ENCODE measurements at regions not wholly inside any gene's neighbourhood (a gene's known extent, or its start where the extent isn't known, plus 50 kb on each side); places are given as distances from the start of the nearest gene placed in this dataset.
"Not testable (repeated sequence)": the region's sequence is repeated elsewhere in the genome, so short reads cannot be mapped to it uniquely, and the experiment has no call there.

GRCh38 chr10:83518779-83519178 is 620.5 kb upstream of the GHITM start:
- DNase-seq (ENCODE audit: low spot score), result no peak

GRCh38 chr10:83520386-83520785 is 618.9 kb upstream of the GHITM start:
- DNase-seq (ENCODE audit: low spot score), result not testable (repeated sequence)

DNA sequence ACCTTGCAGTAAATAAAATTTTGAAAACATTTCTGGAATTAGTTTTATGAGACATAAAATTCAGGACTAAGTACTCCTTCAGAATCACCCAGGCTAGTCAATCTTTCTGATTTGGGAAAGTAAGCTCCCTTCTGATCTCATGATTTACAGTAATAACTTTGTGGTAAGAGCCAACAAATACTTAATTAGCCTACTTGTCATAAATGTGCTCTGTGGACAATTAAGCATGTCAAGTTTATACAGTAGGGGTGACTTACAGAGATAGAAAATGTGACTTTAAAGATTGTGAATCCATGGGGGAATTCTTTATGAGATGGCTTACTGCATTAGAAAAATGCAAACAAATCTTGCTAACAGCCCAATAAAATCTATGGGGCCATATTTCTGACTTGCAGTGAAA is 616.9 kb upstream of the GHITM start:
- DNase-seq (ENCODE audit: low spot score), result no peak

DNA sequence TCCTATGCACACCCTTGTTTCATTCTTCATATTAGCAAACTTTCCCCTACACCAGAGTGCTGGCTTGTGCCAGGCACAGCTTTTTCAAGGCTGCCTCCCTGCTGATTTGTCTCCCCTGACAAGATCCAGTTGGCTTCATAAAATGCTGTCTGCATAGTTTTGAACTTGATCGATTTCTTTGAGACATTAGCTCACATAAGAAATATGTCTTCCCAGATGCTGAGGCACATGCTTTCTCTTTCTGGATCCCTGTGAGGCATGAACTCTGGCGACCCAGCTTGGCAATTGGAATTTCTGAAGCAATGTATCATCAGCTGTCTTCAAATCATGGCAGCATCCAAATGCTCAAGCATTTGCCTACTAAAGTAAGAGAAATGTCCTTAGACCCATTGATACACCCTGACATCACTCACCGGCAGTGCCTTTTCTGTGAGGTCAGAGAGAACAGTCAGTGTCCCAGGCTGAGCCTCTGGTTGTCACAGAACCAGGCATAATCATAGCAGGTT is 616.4 kb upstream of the GHITM start:
- DNase-seq (ENCODE audit: low spot score), result no peak

DNA sequence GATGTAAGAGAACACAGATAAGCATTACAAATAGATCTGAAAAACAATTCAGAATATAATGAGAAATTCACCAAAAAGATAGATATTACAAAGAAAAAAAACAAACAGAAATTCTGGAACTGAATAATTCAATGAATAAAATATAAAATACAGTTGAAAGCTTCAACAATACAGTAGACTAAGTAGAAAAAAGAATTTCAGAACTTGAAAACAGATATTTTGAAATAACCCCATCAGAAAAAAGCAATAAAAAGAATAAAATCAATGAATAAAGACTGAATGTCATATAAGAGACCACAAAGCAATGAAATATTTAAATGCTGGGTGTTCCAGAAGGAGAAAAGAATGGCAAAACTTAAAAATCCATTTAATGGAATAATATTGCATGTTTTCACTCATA is 611.4 kb upstream of the GHITM start:
- no peak for DNase-seq (ENCODE audit: low spot score)

GRCh38 chr10:83533290-83533689 is 606.0 kb upstream of the GHITM start:
- no peak for DNase-seq (ENCODE audit: low spot score)

GRCh38 chr10:83536426-83536825 is 602.9 kb upstream of the GHITM start:
- no peak for DNase-seq (ENCODE audit: low spot score)

DNA sequence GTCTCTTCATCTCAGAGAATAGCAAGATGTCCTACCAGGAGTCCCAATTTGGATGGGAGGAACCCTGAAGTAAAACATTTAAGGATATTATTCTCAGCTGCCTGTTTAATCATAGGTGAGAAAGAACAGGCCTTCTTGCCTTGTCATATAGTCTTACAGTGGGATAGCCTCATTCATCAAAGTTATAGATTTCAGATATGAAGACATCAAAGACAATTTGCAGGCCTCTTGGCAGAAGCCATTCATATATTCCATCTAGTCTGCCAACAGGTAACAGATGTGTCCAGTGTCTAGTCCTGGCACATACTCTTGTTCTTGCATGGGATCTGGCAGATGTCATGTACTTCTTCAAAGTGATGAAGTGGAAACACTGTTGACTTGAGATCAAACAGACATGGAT is 601.3 kb upstream of the GHITM start:
- no peak for DNase-seq (ENCODE audit: low spot score)

- no peak for DNase-seq (ENCODE audit: low spot score)
Measured at GRCh38 chr10:83539528-83540308, 599.6 kb upstream of the GHITM start.

DNA sequence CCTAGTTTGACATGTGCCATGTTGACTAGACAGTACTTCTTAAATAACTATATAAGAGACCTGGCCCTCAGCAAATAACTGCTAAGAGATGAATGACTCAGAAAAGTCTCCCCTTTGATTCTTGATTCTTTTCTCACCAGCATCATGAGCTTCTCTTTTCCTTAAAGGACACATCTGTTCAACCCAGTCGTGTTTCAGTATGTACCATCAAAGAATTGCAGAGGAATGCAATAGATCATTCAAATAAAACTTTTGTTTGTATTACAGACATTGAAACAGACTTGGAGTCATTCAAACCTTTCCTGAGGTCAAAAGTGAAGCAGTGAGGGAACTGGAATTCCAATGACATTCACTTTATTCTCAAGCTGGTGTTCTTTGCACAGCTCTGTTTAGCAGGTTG is 598.3 kb upstream of the GHITM start:
- no peak for DNase-seq (ENCODE audit: low spot score)

DNA sequence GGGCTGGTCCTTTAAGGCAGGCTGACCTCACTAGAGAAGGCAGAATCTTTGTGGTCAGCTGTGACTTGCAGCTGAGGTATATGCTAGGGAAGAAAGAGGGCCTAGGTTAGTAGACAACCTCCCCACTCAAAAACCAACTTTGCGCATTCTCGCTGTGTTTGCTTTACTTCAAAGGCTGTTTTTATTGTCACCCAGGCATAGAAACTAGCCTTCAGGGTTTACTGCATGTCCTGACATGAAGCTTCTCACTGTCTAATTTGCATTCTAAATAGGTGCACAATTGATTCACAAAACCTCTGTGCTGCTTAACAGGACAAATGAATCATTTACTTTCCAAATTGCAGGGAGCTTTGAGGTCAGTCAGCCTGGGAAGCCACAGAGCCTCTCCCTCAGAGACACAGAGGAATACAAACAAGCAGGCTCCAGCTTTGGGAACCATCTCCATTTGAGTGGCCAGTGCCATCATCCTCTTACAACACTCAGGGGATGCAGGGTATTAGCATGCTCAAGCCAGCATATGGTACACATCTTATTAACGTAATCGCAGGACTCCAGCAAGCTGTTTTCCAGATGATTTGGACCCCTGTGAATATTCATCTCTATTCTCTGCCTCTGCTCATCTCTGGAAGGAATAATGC is 596.4 kb upstream of the GHITM start:
- DNase-seq (ENCODE audit: low spot score), result no peak

DNA sequence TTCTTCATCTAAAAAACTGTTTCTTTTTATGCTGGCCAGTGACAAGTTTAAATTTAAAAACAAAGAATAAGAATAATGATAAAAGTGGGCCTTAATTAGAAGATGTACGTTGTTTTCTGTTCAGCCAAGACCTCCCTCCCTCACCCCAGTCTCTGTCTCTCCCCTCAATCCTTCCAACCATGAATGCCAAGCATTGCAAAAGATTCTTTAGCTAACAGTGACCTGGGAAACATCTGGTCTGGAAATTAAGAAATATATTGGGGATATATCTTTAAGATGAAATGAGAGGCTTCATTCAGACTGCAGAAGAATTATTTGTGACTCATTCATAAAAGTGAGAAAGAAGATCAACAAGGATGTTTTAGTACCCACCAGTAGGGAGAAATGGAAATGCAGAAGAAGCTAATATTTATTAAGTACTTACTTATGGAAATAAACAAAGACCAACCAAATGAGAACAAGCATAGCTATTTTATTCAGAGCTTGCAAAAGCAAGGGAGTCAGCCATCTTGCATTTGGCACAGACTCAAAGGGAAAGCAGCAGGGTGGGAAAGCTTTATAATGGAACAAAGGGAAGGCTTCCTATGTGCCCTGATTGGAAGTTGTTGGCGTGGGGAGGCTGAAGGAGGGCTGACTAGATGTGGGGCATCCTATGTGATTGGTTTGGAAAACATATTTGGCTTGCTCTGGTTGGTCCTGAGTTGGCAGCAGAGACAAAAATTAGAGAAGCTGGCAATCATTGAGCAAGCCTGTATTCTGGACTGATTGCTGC is 595.4 kb upstream of the GHITM start:
- DNase-seq (ENCODE audit: low spot score), result no peak

GRCh38 chr10:83545901-83546391 is 593.4 kb upstream of the GHITM start:
- no peak for DNase-seq (ENCODE audit: low spot score)

GRCh38 chr10:83551190-83551589 is 588.1 kb upstream of the GHITM start:
- not testable (repeated sequence) for DNase-seq (ENCODE audit: low spot score)

DNA sequence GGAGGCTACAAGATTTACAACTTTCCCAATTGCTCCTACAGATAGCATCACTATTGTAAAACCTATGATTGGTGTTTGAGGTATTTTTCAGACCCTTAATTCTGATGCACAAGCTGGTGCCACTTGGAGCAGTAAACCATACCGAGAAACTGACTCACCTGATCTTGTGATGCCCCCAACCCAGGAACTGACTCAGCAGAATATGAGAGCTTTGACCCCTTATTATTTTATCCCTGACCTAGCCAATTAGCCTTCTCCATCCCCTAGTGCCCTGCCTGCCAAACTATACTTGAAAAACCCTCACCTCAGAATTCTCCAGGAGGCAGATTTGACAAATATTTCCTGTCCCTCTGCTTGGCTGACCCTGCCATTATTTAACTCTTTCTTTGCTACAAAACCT is 585.9 kb upstream of the GHITM start:
- no peak for DNase-seq (ENCODE audit: low spot score)

DNA sequence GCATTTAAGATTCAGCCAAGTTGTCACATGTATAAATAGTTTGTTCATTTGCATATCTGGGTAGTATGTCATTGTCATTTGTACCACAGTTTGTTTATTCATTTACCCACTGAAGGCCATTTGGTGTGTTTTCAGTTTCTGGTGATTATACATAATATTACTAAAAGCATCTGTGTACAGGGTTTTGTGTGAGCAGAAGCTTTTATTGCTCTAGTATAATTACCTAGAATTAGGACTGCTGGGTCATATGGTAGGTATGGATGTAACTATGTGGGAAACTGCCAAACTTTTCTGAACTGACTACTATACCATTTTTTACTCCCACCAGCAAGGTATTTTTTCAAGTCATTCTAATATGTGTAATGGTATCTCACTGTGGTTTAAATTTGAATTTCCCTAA is 584.0 kb upstream of the GHITM start:
- DNase-seq (ENCODE audit: low spot score), result no peak

- no peak for DNase-seq (ENCODE audit: low spot score)
Measured at GRCh38 chr10:83562381-83562780, 576.9 kb upstream of the GHITM start.

- DNase-seq (ENCODE audit: low spot score), result no peak
Measured at GRCh38 chr10:83564889-83565588, 574.3 kb upstream of the GHITM start.

GRCh38 chr10:83572036-83572435 is 567.3 kb upstream of the GHITM start:
- no peak for DNase-seq (ENCODE audit: low spot score)

DNA sequence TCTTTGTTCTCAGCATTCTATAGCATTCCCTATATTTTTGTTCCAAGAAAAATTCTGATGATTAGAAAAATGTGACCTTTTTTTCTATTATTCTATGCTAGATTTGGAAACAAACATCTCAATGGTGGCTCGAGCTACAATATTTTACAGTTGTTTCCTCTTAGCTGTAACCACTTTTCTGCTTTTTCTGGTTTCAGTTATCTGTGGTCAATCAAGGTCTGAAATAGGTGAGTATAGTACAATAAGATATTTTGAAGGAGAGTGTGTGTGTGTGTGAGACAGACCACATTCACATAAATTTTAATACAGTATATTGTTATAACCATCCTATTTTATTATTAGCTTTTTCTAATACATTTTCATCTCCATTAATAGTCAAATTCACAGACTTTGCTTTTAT is 564.5 kb upstream of the GHITM start:
- DNase-seq (ENCODE audit: low spot score), result no peak

DNA sequence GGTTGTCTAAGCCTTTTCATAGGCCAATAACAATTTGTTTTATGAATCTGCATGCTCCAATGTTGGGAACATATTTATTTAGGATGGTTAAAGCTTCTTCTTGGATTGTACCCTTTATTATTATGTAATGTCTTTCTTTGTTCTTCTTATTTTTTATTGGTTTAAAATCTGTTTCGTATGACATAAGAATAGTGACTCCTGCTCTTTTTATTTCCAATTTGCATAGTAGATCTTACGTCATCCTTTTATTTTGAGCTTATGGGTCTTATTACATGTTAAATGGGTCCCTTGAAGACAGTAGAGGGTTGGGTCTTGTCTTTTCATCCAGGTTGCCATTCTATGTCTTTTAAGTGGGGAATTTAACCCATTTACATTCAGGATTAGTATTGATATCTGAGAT is 561.9 kb upstream of the GHITM start:
- no peak for DNase-seq (ENCODE audit: low spot score)

- DNase-seq (ENCODE audit: low spot score), result no peak
Measured at GRCh38 chr10:83580373-83581012, 558.8 kb upstream of the GHITM start.
